Body of pancreas (tissue), 4 donors: ENCODE measurements at regions not wholly inside any gene's neighbourhood (a gene's known extent, or its start where the extent isn't known, plus 50 kb on each side); places are given as distances from the start of the nearest gene placed in this dataset.

Source experiments
- ATAC-seq: fragments of 150-250 bp; one replicate; pipeline ENCODE4 v1.9.1; 2016
- DNase-seq, 4 donors: peaks; one replicate each; pipeline ENCODE4 v3.0.0-alpha.2; 2019
- H3K27ac ChIP-seq, 4 donors: fragments of 200-600 bp; sonication (generic); 1 replicate in 3 of 4; 2 replicates in 1 of 4; pipeline versions ENCODE4 v1.5.1 to v1.6.1; 2016 to 2019; ENCODE audit warnings: mild to moderate bottlenecking in 1 of 4, mixed read lengths in 1 of 4, moderate library complexity in 1 of 4
- H3K27me3 ChIP-seq, 2 donors: fragments of 200-600 bp; sonication (generic); one replicate each; pipeline ENCODE4 v1.6.0; 2016; ENCODE audit warnings: mild to moderate bottlenecking in 1 of 2
- H3K36me3 ChIP-seq, 2 donors: fragments of 200-600 bp; sonication (generic); replicated peaks in 1 of 2; 2 replicates each; pipeline ENCODE4 v1.5.1; 2016; ENCODE audit warnings: low read depth in 2 of 2; ENCODE audit not compliant: insufficient read depth in 1 of 2
- H3K4me1 ChIP-seq: fragments of 200-600 bp; sonication (generic); one replicate; pipeline ENCODE4 v1.6.0; 2016
- H3K4me3 ChIP-seq, 2 donors: fragments of 200-600 bp; sonication (generic); 1 replicate in 1 of 2; 2 replicates in 1 of 2; pipeline ENCODE4 v1.5.1; 2016 to 2019
- H3K9me3 ChIP-seq, 3 donors: fragments of 200-600 bp; sonication (generic); 1 replicate in 2 of 3; 2 replicates in 1 of 3; pipeline ENCODE4 v1.5.1; 2016
- POLR2A ChIP-seq, 3 donors: fragments of 450-650 bp; IDR thresholded peaks; one replicate each; pipeline ENCODE4 v1.6.1; 2016; ENCODE audit warnings: antibody characterized with exemption in 3 of 3, mild to moderate bottlenecking in 2 of 3
- WGBS, 2 donors: methylation state at CpG; one replicate each; pipeline ENCODE4 v1.1.5; 2017; 5-methylcytosine and 5-hydroxymethylcytosine counted together
- intact Hi-C: fragments of 100-400 bp; cut with DNase I; formaldehyde crosslinking; loops from one replicate; pipeline ENCODE4 v1.15.1; 2023
- TF ChIP-seq, protein P1 (sequence below), 7 experiments: fragments of 450-650 bp in 4 of 7; fragments of 200-600 bp in 3 of 7; sonication (generic) in 3 of 7; IDR thresholded peaks; one replicate each; pipeline ENCODE4 v1.5.1; 2016 to 2019; ENCODE audit warnings: antibody characterized with exemption in 7 of 7

DNA sequence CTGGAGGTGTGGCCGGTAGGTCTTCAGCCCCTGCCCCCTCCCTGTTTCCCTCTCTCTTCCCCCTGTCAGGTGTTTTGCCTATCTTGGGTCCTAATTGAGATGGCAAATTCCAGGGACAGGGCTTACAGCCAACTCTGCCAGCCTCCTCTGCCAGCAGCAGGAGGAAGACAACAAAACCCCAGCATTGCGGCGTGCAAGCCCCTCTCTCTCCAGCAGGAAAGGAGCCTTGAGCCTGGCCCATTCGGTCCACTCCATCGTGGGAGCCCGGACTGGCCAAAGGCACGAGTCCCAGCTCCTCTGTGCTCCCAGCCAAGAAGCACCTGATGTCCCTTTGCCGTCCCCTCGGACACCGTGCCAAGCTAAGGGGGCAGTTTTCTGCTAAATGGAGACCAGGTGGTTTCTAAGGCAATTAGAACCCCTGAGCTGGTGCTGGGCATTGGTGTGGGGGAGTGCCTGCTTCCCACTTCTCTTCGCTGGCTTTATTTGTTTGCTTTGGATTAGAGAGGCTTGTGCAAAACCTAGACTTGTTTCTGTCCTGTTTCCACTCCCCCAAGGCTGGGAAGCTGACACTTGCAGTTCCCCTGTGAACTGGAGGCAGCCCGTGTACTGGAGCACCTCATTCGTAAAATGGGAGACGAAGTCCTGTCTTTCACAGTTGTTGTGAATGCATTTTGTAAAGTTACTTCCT, 57.1 kb upstream of the LHX5 start:
- H3K27ac ChIP-seq, result no peak overlapping the region
- H3K4me1 ChIP-seq, result no peaks in the 10 kb centered on the region
- intact Hi-C loops, result no loop called here
- H3K9me3 ChIP-seq, result no peaks in the 10 kb centered on the region
- no peak overlapping the region for H3K4me3 ChIP-seq
- TF ChIP-seq, protein P1, sequence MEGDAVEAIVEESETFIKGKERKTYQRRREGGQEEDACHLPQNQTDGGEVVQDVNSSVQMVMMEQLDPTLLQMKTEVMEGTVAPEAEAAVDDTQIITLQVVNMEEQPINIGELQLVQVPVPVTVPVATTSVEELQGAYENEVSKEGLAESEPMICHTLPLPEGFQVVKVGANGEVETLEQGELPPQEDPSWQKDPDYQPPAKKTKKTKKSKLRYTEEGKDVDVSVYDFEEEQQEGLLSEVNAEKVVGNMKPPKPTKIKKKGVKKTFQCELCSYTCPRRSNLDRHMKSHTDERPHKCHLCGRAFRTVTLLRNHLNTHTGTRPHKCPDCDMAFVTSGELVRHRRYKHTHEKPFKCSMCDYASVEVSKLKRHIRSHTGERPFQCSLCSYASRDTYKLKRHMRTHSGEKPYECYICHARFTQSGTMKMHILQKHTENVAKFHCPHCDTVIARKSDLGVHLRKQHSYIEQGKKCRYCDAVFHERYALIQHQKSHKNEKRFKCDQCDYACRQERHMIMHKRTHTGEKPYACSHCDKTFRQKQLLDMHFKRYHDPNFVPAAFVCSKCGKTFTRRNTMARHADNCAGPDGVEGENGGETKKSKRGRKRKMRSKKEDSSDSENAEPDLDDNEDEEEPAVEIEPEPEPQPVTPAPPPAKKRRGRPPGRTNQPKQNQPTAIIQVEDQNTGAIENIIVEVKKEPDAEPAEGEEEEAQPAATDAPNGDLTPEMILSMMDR (IDR thresholded peaks at IDR 0.05), result no peak
- TF ChIP-seq POLR2A (IDR thresholded peaks at IDR 0.05), result no peak
- H3K27me3 ChIP-seq, result no peaks in the 10 kb centered on the region
- no peaks in the 10 kb centered on the region for H3K36me3 ChIP-seq
- 9 to 13% methylated on average over 14 of the region's 14 CpGs for WGBS, 2 donors
- ATAC-seq (no peak), DNase-seq (no peak)

DNA sequence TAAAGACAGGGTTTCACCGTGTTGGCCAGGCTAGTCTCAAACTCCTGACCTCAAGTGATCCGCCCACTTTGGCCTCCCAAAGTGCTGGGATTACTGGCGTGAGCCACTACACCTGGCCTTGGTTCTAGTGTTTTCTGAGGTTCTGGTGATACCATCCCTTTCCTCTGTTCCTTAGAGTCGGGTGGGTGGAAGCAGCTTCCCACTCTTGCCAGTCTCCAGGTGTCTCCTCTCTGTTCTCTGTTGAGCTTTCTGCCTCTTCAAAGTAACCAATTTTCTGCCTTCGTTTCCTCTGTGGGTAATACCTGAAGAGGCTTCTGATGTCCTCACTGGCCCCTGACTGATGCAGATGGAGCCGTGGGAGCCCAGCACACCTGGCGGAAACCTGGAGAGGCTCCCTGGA, 53.4 kb upstream of the LHX5 start:
- Histone ChIP-seq H3K9me3 (no peaks in the 10 kb centered on the region), H3K36me3 (no peaks in the 10 kb centered on the region), H3K4me3 (no peak overlapping the region), H3K4me1 (no peaks in the 10 kb centered on the region), H3K27me3 (no peaks in the 10 kb centered on the region), H3K27ac (no peak overlapping the region)
- intact Hi-C loops, result no loop called here
- DNase-seq (no peak), ATAC-seq (no peak)
- TF ChIP-seq, protein P1 (IDR thresholded peaks at IDR 0.05), result no peak
- TF ChIP-seq POLR2A (IDR thresholded peaks at IDR 0.05), result no peak
- WGBS, 2 donors, result 53 to 55% methylated on average over 7 of the region's 7 CpGs

DNA sequence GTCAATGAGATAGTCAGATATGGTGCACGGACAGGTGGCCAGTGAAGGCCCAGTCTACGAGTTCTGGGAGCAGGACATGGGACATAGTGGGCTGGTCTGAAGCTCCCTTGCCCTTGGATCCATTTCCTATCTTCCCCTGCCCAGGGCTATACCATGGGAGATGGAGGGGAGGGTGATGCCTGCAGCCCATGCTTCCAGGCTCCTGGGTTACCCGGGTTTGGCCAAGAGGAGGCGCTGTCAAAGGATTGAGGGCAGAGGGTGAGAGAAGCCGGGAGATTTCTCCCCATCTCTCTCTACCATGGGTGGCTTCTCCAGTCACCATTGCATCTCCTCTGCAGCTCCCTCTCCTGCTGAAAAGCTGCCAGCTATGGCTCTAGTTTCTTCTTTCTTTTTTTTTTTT, 52.8 kb upstream of the LHX5 start:
- DNase-seq (no peak), ATAC-seq (no peak)
- Histone ChIP-seq H3K27ac (no peak overlapping the region), H3K36me3 (no peaks in the 10 kb centered on the region), H3K4me1 (peaks cover 5% of the 10 kb centered on the region), H3K9me3 (no peaks in the 10 kb centered on the region), H3K27me3 (peaks cover 0 to 2% of the 10 kb centered on the region in 2 donors), H3K4me3 (no peak overlapping the region)
- 54 to 67% methylated on average over 3 to 5 of the region's 5 CpGs for WGBS, 2 donors
- no peak for TF ChIP-seq POLR2A (IDR thresholded peaks at IDR 0.05)
- TF ChIP-seq, protein P1 (IDR thresholded peaks at IDR 0.05), result no peak
- intact Hi-C loops, result no loop called here

- Histone ChIP-seq H3K4me3 (no peak overlapping the region), H3K27ac (no peak overlapping the region), H3K4me1 (peaks cover 7% of the 10 kb centered on the region), H3K9me3 (no peaks in the 10 kb centered on the region), H3K36me3 (no peaks in the 10 kb centered on the region), H3K27me3 (peaks cover 0 to 9% of the 10 kb centered on the region in 2 donors)
- DNase-seq (no peak), ATAC-seq (no peak)
- 45 to 63% methylated on average over 8 of the region's 8 CpGs for WGBS, 2 donors
- intact Hi-C loops, result no loop called here
- TF ChIP-seq, protein P1 (IDR thresholded peaks at IDR 0.05), result no peak
- no peak for TF ChIP-seq POLR2A (IDR thresholded peaks at IDR 0.05)
These were observed 50.0 kb upstream of the LHX5 start for GRCh38 chr12:113521708-113522107.
